DOHH2 (cell line): ENCODE measurements at regions not wholly inside any gene's neighbourhood (a gene's known extent, or its start where the extent isn't known, plus 50 kb on each side); places are given as distances from the start of the nearest gene placed in this dataset.

Experiments used
- H3F3A ChIP-seq: fragments of 200-600 bp; sonication (generic), shearing (Covaris generic); 2 replicates; pipeline ENCODE4 v1.6.0; 2016; ENCODE audit warnings: antibody characterized with exemption, mild to moderate bottlenecking; ENCODE audit not compliant: control insufficient read depth, insufficient read depth
- H3K27ac ChIP-seq: fragments of 200-600 bp; sonication (generic); 2 replicates; pipeline ENCODE4 v1.5.1; 2014; ENCODE audit warnings: low read depth, mild to moderate bottlenecking, low read length, moderate library complexity
- H3K27me3 ChIP-seq: fragments of 200-600 bp; sonication (generic); 2 replicates; pipeline ENCODE4 v1.6.1; 2014; ENCODE audit warnings: mild to moderate bottlenecking, low read length, mixed read lengths; ENCODE audit not compliant: control insufficient read depth
- H3K36me3 ChIP-seq: fragments of 200-600 bp; sonication (generic); 2 replicates; pipeline ENCODE4 v1.6.1; 2014; ENCODE audit warnings: mild to moderate bottlenecking, low read length, moderate library complexity, mixed read lengths; ENCODE audit not compliant: control insufficient read depth
- H3K4me1 ChIP-seq: fragments of 200-600 bp; sonication (generic); 2 replicates; pipeline ENCODE4 v1.6.1; 2014; ENCODE audit warnings: mild to moderate bottlenecking, low read length, mixed read lengths; ENCODE audit not compliant: control insufficient read depth
- H3K4me2 ChIP-seq: fragments of 200-600 bp; sonication (generic); 2 replicates; pipeline ENCODE4 v1.6.0; 2014; ENCODE audit warnings: mild to moderate bottlenecking, low read length, moderate library complexity
- H3K4me3 ChIP-seq: fragments of 200-600 bp; sonication (generic); 2 replicates; pipeline ENCODE4 v1.5.1; 2014; ENCODE audit warnings: mild to moderate bottlenecking, low read length, mixed read lengths
- H3K79me2 ChIP-seq: fragments of 200-600 bp; sonication (generic); 2 replicates; pipeline ENCODE4 v1.6.1; 2014; ENCODE audit warnings: mild to moderate bottlenecking, low read length, mixed read lengths; ENCODE audit not compliant: control insufficient read depth
- H3K9me2 ChIP-seq: fragments of 200-600 bp; sonication (generic); replicated peaks from 2 replicates; pipeline ENCODE4 v1.6.1; 2014; ENCODE audit warnings: mild to moderate bottlenecking, low read length, mixed read lengths; ENCODE audit not compliant: control insufficient read depth
- H3K9me3 ChIP-seq: fragments of 200-600 bp; sonication (generic); 2 replicates; pipeline ENCODE4 v1.6.1; 2014; ENCODE audit warnings: antibody characterized with exemption, low read length, mixed read lengths; ENCODE audit not compliant: control insufficient read depth, insufficient read depth
- H4K20me1 ChIP-seq: fragments of 200-600 bp; sonication (generic); 2 replicates; pipeline ENCODE4 v1.6.0; 2014; ENCODE audit warnings: low read depth, mild to moderate bottlenecking, antibody characterized with exemption, low read length, moderate library complexity; ENCODE audit not compliant: control insufficient read depth, insufficient read depth
- EZH2phosphoT487 ChIP-seq: fragments of 200-600 bp; sonication (generic); IDR thresholded peaks from 2 replicates; pipeline ENCODE4 v1.6.1; 2017; ENCODE audit warnings: borderline replicate concordance, mild to moderate bottlenecking, antibody characterized with exemption, low read length, moderate library complexity, mixed read lengths
- TF ChIP-seq, protein P1 (sequence below): fragments of 200-600 bp; sonication (generic); IDR thresholded peaks from one replicate; pipeline ENCODE4 v1.5.1; 2014; ENCODE audit warnings: antibody characterized with exemption, mild to moderate bottlenecking, low read depth, low read length; ENCODE audit not compliant: poor library complexity, severe bottlenecking

DNA sequence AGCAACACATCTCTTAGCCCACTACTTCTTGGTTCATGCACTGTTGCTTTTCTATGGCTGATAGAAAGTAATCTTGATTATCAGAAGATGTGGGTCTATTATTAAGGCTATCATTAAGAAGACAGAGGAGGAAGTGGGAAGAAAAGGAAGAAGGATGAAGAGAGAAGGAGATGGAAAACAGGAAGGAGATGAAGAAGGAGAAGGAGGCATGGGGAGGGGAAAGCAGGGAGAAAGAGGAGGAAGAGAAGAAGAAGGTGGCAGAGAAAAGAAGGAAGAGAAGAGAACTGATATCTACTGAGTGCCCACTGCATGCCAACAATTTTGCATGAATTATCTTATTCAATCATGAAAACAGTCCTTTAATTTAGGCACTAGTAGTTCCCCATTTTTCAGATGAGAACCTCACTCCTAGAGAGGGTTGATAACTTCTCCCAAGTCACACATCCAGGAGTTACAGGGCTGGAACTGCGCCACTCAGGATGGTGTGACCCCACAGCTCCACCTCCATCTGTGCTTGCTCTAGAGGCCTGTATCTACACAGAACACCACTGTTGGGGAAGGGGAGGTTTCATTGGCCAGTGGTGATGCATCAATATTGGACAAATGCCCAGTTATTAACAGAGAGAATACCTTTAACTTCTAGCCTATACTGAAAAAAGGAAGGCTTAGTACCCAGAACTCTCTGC is 147.4 kb downstream of the CXCL12 start:
- Histone ChIP-seq H3K27me3 (no peaks in the 10 kb centered on the region), H3K36me3 (no peaks in the 10 kb centered on the region), H3K4me2 (no peak overlapping the region), H3K27ac (no peak overlapping the region), H3K4me3 (no peak overlapping the region), H4K20me1 (no peaks in the 10 kb centered on the region), H3F3A (no peaks in the 10 kb centered on the region), H3K9me2 (no peaks in the 10 kb centered on the region), H3K9me3 (no peaks in the 10 kb centered on the region), H3K4me1 (no peaks in the 10 kb centered on the region), H3K79me2 (no peaks in the 10 kb centered on the region)
- TF ChIP-seq EZH2phosphoT487 = no peak
- TF ChIP-seq, protein P1, sequence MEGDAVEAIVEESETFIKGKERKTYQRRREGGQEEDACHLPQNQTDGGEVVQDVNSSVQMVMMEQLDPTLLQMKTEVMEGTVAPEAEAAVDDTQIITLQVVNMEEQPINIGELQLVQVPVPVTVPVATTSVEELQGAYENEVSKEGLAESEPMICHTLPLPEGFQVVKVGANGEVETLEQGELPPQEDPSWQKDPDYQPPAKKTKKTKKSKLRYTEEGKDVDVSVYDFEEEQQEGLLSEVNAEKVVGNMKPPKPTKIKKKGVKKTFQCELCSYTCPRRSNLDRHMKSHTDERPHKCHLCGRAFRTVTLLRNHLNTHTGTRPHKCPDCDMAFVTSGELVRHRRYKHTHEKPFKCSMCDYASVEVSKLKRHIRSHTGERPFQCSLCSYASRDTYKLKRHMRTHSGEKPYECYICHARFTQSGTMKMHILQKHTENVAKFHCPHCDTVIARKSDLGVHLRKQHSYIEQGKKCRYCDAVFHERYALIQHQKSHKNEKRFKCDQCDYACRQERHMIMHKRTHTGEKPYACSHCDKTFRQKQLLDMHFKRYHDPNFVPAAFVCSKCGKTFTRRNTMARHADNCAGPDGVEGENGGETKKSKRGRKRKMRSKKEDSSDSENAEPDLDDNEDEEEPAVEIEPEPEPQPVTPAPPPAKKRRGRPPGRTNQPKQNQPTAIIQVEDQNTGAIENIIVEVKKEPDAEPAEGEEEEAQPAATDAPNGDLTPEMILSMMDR = no peak

DNA sequence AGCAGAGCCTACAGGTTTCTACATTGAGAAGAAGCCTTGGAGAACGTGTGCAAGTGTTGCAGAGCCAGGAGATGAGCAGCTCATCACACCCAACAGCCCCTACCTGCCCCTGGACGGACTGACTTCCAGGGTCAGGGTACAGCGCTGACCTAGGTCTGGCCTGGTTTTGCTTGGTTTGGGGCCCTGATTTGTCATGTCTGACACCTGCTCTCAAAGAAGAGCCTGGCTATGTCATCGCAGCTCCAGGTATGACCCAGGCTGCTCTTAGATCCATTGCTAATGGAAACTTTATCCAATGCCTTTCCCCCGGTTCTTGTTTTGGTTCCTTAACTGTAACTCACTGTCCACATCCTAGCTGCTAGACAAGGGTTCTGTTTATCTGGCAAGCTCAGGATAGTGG is 149.5 kb downstream of the CXCL12 start:
- Histone ChIP-seq H3K9me2 (no peaks in the 10 kb centered on the region), H3K79me2 (no peaks in the 10 kb centered on the region), H3K4me2 (no peak overlapping the region), H3K36me3 (no peaks in the 10 kb centered on the region), H3K27me3 (no peaks in the 10 kb centered on the region), H3K4me3 (no peak overlapping the region), H4K20me1 (no peaks in the 10 kb centered on the region), H3K9me3 (no peaks in the 10 kb centered on the region), H3K4me1 (no peaks in the 10 kb centered on the region), H3K27ac (no peak overlapping the region), H3F3A (no peaks in the 10 kb centered on the region)
- TF ChIP-seq, protein P1 = no peak
- TF ChIP-seq EZH2phosphoT487 = no peak

DNA sequence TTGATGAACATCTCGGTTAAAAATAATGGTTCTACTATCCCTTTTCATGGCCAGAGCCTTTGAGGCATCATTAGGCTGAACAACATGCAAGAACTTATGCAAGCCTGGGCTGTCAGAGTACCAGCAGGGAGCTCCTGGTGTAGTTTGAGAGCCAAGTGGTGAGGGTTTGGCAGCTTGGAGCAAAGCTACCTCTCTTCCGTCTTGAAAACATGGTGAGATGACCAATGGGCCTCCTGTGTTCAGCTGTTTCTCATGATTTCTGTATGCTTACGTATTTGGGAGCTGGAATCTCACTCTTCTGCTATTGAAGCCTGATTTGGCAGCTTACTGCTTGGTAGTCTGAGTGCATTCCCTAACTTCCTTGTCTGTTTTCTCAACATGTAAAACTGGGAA is 150.4 kb downstream of the CXCL12 start:
- Histone ChIP-seq H3K9me3 (no peaks in the 10 kb centered on the region), H3K4me1 (no peaks in the 10 kb centered on the region)

More for the DNA sequence above, 150.4 kb downstream of the CXCL12 start:
- Histone ChIP-seq H3K9me2 (no peaks in the 10 kb centered on the region), H4K20me1 (no peaks in the 10 kb centered on the region), H3K4me3 (no peak overlapping the region), H3F3A (no peaks in the 10 kb centered on the region), H3K27ac (no peak overlapping the region), H3K27me3 (no peaks in the 10 kb centered on the region), H3K4me2 (no peak overlapping the region), H3K36me3 (no peaks in the 10 kb centered on the region), H3K79me2 (no peaks in the 10 kb centered on the region)
- TF ChIP-seq, protein P1 = no peak
- no peak for TF ChIP-seq EZH2phosphoT487
